AG09309 (cell line): ENCODE measurements at regions not wholly inside any gene's neighbourhood (a gene's known extent, or its start where the extent isn't known, plus 50 kb on each side); places are given as distances from the start of the nearest gene placed in this dataset.

Experiments used
- DNase-seq: peaks from one replicate; pipeline ENCODE4 v3.0.0-alpha.2; 2010; ENCODE audit warnings: low read depth
- H3K4me3 ChIP-seq: 2 replicates; pipeline ENCODE4 v1.5.1; 2011; ENCODE audit warnings: mild to moderate bottlenecking, low read depth, low read length, moderate library complexity; ENCODE audit not compliant: control insufficient read depth
- CTCF ChIP-seq: IDR thresholded peaks from 2 replicates; pipeline ENCODE4 v1.5.1; 2011; ENCODE audit warnings: mild to moderate bottlenecking, low read depth, low read length, inconsistent platforms; ENCODE audit not compliant: insufficient read depth, control insufficient read depth; ENCODE audit errors: missing control alignments

GRCh38 chr11:114784891-114785290, 106.6 kb downstream of the NXPE2 start:
- H3K4me3 ChIP-seq, result no peak overlapping the region
- no peak for TF ChIP-seq CTCF
- no peak for DNase-seq

GRCh38 chr11:114785820-114786219, 107.5 kb downstream of the NXPE2 start:
- TF ChIP-seq CTCF, result no peak
- no peak for DNase-seq
- no peak overlapping the region for H3K4me3 ChIP-seq

DNA sequence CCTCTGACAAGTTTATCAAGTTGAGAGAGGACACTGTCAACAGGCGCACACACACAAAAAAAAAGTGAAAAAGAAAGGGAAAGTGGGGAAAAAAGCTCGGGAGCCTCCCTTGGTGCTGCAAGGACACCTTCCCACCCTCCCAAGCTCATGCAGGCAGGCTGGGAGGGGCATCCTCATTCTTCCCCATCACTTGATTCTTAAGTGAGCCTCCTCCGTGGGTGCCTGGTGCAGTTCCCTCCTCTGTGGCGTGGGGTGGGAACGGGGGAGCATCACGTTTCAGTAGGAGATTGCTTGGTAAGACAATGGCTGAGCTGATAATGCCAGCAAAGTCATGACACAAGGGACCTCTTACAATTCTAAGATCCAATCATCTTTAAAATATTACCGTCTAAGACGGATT, 108.8 kb downstream of the NXPE2 start:
- TF ChIP-seq CTCF, result no peak
- no peak for DNase-seq

GRCh38 chr11:114790910-114791309, 112.6 kb downstream of the NXPE2 start:
- DNase-seq, result no peak
- H3K4me3 ChIP-seq, result no peak overlapping the region
- no peak for TF ChIP-seq CTCF

More for the DNA sequence above, 108.8 kb downstream of the NXPE2 start:
- no peak overlapping the region for H3K4me3 ChIP-seq

DNA sequence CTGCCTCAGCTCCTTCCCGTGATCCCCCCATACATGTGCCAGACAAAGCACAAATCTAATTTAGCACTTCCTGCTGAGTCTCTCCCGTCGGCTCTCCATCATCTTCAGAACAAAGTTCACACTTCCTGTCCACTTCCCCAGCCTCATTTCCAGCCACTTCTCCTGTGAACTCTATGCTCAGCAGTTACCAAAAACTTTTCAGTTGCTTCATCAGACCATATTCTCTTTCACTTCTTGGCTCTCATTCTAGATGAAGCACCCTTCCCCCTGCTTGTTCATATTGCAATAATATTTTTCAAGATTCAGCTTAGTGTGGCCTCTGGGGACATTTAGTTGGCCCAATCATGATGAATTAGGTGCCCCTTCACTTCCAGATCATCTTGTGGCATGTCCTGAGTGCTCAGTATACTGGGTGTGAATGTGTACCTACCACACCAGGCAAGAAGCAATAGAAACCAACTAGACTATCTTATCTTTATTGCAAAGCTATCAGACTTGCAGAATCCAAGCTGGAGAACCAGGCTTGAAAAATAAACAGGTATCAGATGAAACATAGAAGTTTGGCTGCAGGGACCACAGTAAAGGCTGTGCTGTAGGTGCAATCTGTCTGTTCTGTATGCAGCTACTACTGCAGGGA, 115.8 kb downstream of the NXPE2 start:
- H3K4me3 ChIP-seq, result no peak overlapping the region
- no peak for TF ChIP-seq CTCF
- no peak for DNase-seq

GRCh38 chr11:114796954-114797721, 118.8 kb downstream of the NXPE2 start:
- no peak for DNase-seq
- TF ChIP-seq CTCF, result no peak

GRCh38 chr11:114799476-114799875, 121.1 kb downstream of the NXPE2 start:
- no peak for TF ChIP-seq CTCF
- H3K4me3 ChIP-seq, result no peak overlapping the region
- no peak for DNase-seq

More at GRCh38 chr11:114796954-114797721, 118.8 kb downstream of the NXPE2 start:
- H3K4me3 ChIP-seq, result no peak overlapping the region
